HEK293 (cell line): ENCODE measurements at regions not wholly inside any gene's neighbourhood (a gene's known extent, or its start where the extent isn't known, plus 50 kb on each side); places are given as distances from the start of the nearest gene placed in this dataset.

Experiments used
- ZBTB1 ChIP-seq: fragments of 450-650 bp; formaldehyde crosslinking; IDR thresholded peaks from 2 replicates; pipeline ENCODE4 v1.5.1; 2016; ENCODE audit warnings: missing biosample characterization, missing genetic modification characterization
- ZNF274 ChIP-seq, 2 experiments: fragments of 200-500 bp in 1 of 2; fragments of 450-650 bp in 1 of 2; sonication (Bioruptor generic) in 1 of 2; formaldehyde crosslinking in 1 of 2; IDR thresholded peaks; 2 replicates each; pipeline versions ENCODE4 v1.5.1 to v1.6.1; 2014 to 2016; ENCODE audit warnings: borderline replicate concordance in 1 of 2, inconsistent platforms in 1 of 2, low read length in 1 of 2, missing biosample characterization in 1 of 2, missing genetic modification characterization in 1 of 2

- TF ChIP-seq ZBTB1 (tag by site-specific recombination): no peak
- TF ChIP-seq ZNF274 (IDR thresholded peaks at IDR 0.05; ENCODE audit: low read length): no peak
- TF ChIP-seq ZNF274 (tag by site-specific recombination; IDR thresholded peaks at IDR 0.05; ENCODE audit: borderline replicate concordance): no peak
These were observed 573.6 kb upstream of the ARRDC3 start for GRCh38 chr5:91956738-91957137.
